C4-2B (cell line): ENCODE measurements at regions not wholly inside any gene's neighbourhood (a gene's known extent, or its start where the extent isn't known, plus 50 kb on each side); places are given as distances from the start of the nearest gene placed in this dataset.
A peak's percentile ranks its signal among the peaks of the same experiment; 100 is the strongest.
"Not testable (repeated sequence)": the region's sequence is repeated elsewhere in the genome, so short reads cannot be mapped to it uniquely, and the experiment has no call there.

Experiments
- H3K27ac ChIP-seq: fragments of 450-650 bp; 2 replicates; pipeline ENCODE4 v1.5.1; 2017
- TF ChIP-seq, protein P1 (sequence below): fragments of 450-650 bp; conservative IDR thresholded peaks from 2 replicates; pipeline ENCODE4 v1.5.1; 2017; ENCODE audit warnings: mild to moderate bottlenecking

GRCh38 chr1:146409817-146410441 lies 181.1 kb upstream of the NOTCH2NLA start:
- not testable (repeated sequence) for H3K27ac ChIP-seq

DNA sequence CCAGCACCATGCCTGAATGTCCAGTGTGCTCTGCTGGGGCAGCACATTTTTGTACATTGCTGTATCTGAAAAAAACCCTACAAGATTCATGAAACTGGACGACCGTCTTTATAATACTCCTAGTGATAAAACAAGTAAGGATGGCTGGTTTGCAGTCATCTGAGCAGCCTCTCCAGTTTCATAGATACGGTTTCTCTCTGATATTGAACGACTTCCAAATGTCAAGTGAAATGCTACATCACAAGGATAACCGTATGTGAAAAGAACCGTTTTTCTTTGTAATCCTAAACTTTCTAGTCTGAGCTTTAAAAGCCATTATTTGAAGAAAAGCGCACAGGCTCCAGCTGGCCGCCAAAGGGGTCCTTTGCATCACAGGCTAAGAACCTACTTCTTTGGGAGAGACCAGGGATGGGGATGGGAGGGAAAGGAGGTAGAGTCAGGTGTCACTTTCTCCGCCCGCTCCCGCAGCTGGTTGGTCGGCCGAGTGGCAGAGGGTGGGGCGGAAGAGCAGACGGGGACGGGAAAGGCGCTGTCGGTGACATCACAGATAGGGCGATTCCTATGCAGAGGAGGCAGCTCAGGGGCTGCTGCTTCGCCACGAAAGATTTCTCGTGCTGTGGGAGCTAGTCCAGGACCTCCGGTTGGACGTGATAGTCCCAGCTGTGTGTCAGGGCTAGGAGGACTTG lies 180.4 kb upstream of the NOTCH2NLA start:
- not testable (repeated sequence) for H3K27ac ChIP-seq

- TF ChIP-seq, protein P1, sequence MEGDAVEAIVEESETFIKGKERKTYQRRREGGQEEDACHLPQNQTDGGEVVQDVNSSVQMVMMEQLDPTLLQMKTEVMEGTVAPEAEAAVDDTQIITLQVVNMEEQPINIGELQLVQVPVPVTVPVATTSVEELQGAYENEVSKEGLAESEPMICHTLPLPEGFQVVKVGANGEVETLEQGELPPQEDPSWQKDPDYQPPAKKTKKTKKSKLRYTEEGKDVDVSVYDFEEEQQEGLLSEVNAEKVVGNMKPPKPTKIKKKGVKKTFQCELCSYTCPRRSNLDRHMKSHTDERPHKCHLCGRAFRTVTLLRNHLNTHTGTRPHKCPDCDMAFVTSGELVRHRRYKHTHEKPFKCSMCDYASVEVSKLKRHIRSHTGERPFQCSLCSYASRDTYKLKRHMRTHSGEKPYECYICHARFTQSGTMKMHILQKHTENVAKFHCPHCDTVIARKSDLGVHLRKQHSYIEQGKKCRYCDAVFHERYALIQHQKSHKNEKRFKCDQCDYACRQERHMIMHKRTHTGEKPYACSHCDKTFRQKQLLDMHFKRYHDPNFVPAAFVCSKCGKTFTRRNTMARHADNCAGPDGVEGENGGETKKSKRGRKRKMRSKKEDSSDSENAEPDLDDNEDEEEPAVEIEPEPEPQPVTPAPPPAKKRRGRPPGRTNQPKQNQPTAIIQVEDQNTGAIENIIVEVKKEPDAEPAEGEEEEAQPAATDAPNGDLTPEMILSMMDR, result peak; percentile 63
- peak overlapping the region; percentile 50; the same call in 1 of the 2 replicates for H3K27ac ChIP-seq
Measured at GRCh38 chr1:146401281-146401825, 172.5 kb upstream of the NOTCH2NLA start.

GRCh38 chr1:146400173-146401121 lies 171.6 kb upstream of the NOTCH2NLA start:
- peak overlapping the region; percentile 50; the same call in 1 of the 2 replicates for H3K27ac ChIP-seq

DNA sequence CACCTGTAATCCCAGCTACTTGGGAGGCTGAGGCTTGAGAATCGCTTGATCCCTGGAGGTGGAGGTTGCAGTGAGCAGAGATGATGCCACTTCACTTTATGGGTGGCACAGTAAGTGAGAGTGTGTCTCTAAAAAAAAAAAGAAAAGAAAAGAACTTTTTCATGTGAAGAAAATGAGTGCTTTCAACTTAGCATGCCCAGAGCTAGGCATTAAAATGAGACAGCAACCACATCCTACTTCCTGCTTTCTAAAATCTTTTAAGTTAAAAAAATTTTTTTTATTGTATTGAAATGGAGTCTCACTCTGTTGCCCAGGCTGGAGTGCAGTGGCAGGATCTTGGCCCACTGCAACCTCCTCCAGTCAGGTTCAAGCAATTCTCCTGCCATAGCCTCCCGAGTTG lies 170.4 kb upstream of the NOTCH2NLA start:
- not testable (repeated sequence) for H3K27ac ChIP-seq

- not testable (repeated sequence) for H3K27ac ChIP-seq
Measured at GRCh38 chr1:146396801-146397200, 168.0 kb upstream of the NOTCH2NLA start.

- H3K27ac ChIP-seq, result not testable (repeated sequence)
Measured at GRCh38 chr1:146396242-146396641, 167.4 kb upstream of the NOTCH2NLA start.

- H3K27ac ChIP-seq, result not testable (repeated sequence)
Measured at GRCh38 chr1:146393796-146394195, 165.0 kb upstream of the NOTCH2NLA start.

- H3K27ac ChIP-seq, result not testable (repeated sequence)
Measured at GRCh38 chr1:146393154-146393553, 164.3 kb upstream of the NOTCH2NLA start.

- H3K27ac ChIP-seq, result not testable (repeated sequence)
Measured at GRCh38 chr1:146389178-146389577, 160.4 kb upstream of the NOTCH2NLA start.

DNA sequence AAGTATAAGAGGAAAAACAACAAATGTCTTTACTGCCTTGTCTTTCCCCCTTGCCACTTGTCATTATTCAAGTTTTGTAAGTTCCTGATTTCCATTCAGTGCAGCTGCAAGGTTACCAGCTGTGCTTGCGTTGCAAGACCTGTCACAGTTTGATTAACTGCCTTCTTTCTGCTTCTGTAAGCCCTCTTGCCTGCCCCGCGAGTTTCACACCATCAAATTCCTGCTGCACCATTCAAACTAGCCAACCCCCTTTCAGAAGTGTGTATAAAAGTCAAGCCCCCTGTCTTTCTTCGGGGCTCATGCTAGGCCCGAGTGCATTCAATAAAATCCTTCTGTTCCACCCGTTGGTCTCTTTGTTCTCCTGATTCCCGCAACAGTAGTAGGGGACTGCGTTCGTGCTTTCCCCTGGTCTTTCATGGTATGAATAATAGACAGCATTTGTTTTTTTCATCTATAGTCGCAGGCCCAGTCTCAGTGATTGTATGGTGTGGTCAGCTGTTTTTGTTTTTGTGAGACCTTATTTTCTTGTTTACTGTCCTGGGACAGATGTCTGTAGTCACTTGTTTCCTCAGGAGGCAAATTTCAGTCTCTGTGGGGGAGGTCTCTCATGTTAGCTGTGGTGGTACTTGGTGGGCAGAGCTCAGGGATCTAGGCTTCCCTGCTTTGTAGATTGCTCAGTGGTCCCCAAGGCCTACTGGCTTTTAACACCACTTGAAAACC lies 159.1 kb upstream of the NOTCH2NLA start:
- not testable (repeated sequence) for H3K27ac ChIP-seq

GRCh38 chr1:146386851-146387749 lies 158.3 kb upstream of the NOTCH2NLA start:
- H3K27ac ChIP-seq, result peak overlapping the region; percentile 96

GRCh38 chr1:146381196-146381595 lies 152.4 kb upstream of the NOTCH2NLA start:
- H3K27ac ChIP-seq, result not testable (repeated sequence)

DNA sequence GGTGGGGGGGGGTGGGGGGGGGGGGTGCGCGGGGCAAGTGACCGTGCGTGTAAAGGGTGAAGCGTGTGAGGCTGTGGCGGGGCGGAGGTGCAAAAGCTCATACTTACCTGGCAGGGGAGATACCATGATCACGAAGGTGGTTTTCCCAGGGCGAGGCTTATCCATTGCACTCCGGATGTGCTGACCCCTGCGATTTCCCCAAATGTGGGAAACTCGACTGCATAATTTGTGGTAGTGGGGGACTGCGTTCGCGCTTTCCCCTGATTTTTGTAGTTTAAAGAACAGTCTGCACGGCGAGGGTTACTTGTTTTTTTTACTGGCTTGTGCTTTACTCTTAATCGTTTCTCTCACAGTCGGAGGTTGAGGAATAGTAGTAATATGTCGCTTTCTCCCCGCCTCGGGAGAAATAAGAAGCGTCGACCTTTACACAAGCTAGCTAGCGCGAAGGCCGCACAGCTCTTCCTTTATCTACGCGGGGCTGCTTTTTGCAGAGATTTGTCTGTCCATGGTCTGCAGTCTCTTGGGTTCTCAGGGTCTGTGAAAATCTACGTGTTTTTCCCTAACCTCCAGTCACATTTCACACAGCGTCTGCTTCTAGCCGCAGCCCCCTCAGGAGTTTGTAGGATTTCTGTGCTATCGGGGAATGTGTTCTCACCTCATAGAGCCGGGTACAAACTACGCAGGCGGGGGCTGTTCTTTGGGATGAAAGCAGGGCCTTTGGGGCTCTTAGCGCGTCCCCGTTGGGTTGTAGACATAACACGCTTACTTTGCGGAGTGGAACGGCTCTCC lies 148.1 kb upstream of the NOTCH2NLA start:
- H3K27ac ChIP-seq, result peak overlapping the region; percentile 80

DNA sequence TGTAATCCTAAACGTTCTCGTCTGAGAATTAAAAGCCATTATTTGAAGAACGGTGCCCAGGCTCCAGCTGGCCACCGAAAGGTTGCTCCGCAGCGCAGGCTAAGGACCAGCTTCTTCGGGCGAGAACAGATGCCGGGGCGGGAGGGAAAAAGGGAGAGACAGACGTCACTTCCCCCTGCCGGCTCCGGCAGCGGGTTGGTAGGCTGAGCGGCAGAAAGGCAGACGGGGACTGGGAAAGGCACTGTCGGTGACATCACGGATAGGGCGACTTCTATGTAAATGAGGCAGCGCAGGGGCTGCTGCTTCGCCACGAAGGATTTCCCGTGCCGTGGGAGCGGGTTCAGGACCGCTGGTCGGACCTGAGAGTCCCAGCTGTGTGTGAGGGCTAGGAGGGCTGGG lies 147.5 kb upstream of the NOTCH2NLA start:
- H3K27ac ChIP-seq, result peak overlapping the region; percentile 73

DNA sequence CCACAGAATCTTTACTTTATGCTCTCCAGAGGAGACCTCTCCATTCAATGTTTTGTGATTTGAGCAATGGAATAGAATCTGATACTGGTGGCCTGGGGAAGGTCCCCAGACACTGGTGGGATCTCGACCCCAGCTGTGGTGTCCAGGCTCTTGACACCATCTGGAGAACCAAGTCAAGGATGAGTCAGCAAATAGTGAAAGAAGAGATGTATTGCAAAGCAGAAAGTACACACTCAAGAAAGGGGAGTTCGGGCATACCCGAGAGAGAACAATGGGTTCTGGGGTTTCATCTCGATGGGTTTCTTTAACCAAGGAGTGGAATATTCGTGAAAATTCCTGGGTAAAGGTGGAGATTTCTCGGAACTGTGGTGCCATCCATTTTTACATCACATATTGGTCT lies 146.3 kb upstream of the NOTCH2NLA start:
- not testable (repeated sequence) for H3K27ac ChIP-seq

- H3K27ac ChIP-seq, result peak overlapping the region; percentile 67
Measured at GRCh38 chr1:146369940-146370339, 141.1 kb upstream of the NOTCH2NLA start.

GRCh38 chr1:146355373-146355772 lies 126.6 kb upstream of the NOTCH2NLA start:
- not testable (repeated sequence) for H3K27ac ChIP-seq
